ENCODE measurements at regions not wholly inside any gene's neighbourhood (a gene's known extent, or its start where the extent isn't known, plus 50 kb on each side); places are given as distances from the start of the nearest gene placed in this dataset.

- ATAC-seq = no peak
- no peak for DNase-seq
- intact Hi-C loops (cut with micrococcal nuclease) = no loop called here
Observed at GRCh38 chr2:120976501-120977307, 241.0 kb downstream of the GLI2 start.

GRCh38 chr2:120977582-120978358 lies 242.1 kb downstream of the GLI2 start:
- DNase-seq (no peak), ATAC-seq (no peak)
- intact Hi-C loops (cut with micrococcal nuclease) = no loop called here

- intact Hi-C loops (cut with micrococcal nuclease) = no loop called here
- DNase-seq = no peak
- no peak for ATAC-seq
Observed at GRCh38 chr2:120978359-120979050, 242.8 kb downstream of the GLI2 start.

- ATAC-seq (no peak), DNase-seq (no peak)
- intact Hi-C loops (cut with micrococcal nuclease) = no loop called here
Observed at GRCh38 chr2:120979398-120979797, 243.7 kb downstream of the GLI2 start.

- DNase-seq (no peak), ATAC-seq (no peak)
- intact Hi-C loops (cut with micrococcal nuclease) = no loop called here
Observed at GRCh38 chr2:120979921-120980320, 244.3 kb downstream of the GLI2 start.

- ATAC-seq = no peak
- intact Hi-C loops (cut with micrococcal nuclease) = no loop called here
- DNase-seq = no peak
Observed at GRCh38 chr2:120981443-120981842, 245.8 kb downstream of the GLI2 start.

- intact Hi-C loops (cut with micrococcal nuclease) = no loop called here
- no peak for DNase-seq
- no peak for ATAC-seq
Observed at GRCh38 chr2:120982598-120982997, 246.9 kb downstream of the GLI2 start.

GRCh38 chr2:120983344-120983743 lies 247.7 kb downstream of the GLI2 start:
- ATAC-seq (peak; percentile 33), DNase-seq (no peak)
- intact Hi-C loops (cut with micrococcal nuclease) = no loop called here

- no peak for ATAC-seq
- no peak for DNase-seq
- intact Hi-C loops (cut with micrococcal nuclease) = no loop called here
Observed at GRCh38 chr2:120984046-120984445, 248.4 kb downstream of the GLI2 start.

GRCh38 chr2:120984452-120985173 lies 248.9 kb downstream of the GLI2 start:
- intact Hi-C loops (cut with micrococcal nuclease) = no loop called here
- no peak for ATAC-seq

GRCh38 chr2:120985174-120985996 lies 249.7 kb downstream of the GLI2 start:
- DNase-seq (no peak), ATAC-seq (no peak)
- intact Hi-C loops (cut with micrococcal nuclease) = no loop called here

More at GRCh38 chr2:120984452-120985173, 248.9 kb downstream of the GLI2 start:
- DNase-seq = no peak

- no peak for DNase-seq
- intact Hi-C loops (cut with micrococcal nuclease) = no loop called here
- ATAC-seq = no peak
Observed at GRCh38 chr2:120985997-120986651, 250.5 kb downstream of the GLI2 start.

- DNase-seq (no peak), ATAC-seq (no peak)
- intact Hi-C loops (cut with micrococcal nuclease) = no loop called here
Observed at GRCh38 chr2:120986898-120987650, 251.4 kb downstream of the GLI2 start.

GRCh38 chr2:120988051-120988699 lies 252.5 kb downstream of the GLI2 start:
- intact Hi-C loops (cut with micrococcal nuclease) = no loop called here
- DNase-seq (no peak), ATAC-seq (no peak)

- DNase-seq (no peak), ATAC-seq (no peak)
- intact Hi-C loops (cut with micrococcal nuclease) = no loop called here
Observed at GRCh38 chr2:120988700-120989511, 253.2 kb downstream of the GLI2 start.
